ENCODE measurements at regions not wholly inside any gene's neighbourhood (a gene's known extent, or its start where the extent isn't known, plus 50 kb on each side); places are given as distances from the start of the nearest gene placed in this dataset.

- TF ChIP-seq TARDBP (IDR thresholded peaks at IDR 0.05) (no peak), ARNT (IDR thresholded peaks at IDR 0.05) (no peak), FOXM1 (IDR thresholded peaks at IDR 0.05; ENCODE audit: borderline replicate concordance) (no peak), ELF4 (IDR thresholded peaks at IDR 0.05) (no peak), HDGF (IDR thresholded peaks at IDR 0.05; ENCODE audit: borderline replicate concordance) (no peak), SP1 (IDR thresholded peaks at IDR 0.05) (no peak), FOXA1 (IDR thresholded peaks at IDR 0.05) (no peak)
These were observed 957.5 kb upstream of the EPHA7 start for GRCh38 chr6:94376876-94377275.
